Muscle layer of colon (tissue), 2 donors: ENCODE measurements at regions not wholly inside any gene's neighbourhood (a gene's known extent, or its start where the extent isn't known, plus 50 kb on each side); places are given as distances from the start of the nearest gene placed in this dataset.

Source experiments
- H3K27ac ChIP-seq: one replicate; pipeline ENCODE4 v1.7.0; 2013; ENCODE audit warnings: low read depth, mild to moderate bottlenecking, low read length, moderate library complexity
- H3K27me3 ChIP-seq, 2 donors: one replicate each; pipeline ENCODE4 v1.7.0; 2013; ENCODE audit warnings: low read length in 2 of 2, mild to moderate bottlenecking in 2 of 2; ENCODE audit not compliant: insufficient read depth in 2 of 2, control insufficient read depth in 1 of 2
- H3K36me3 ChIP-seq: one replicate; pipeline ENCODE4 v1.7.0; 2013; ENCODE audit warnings: mild to moderate bottlenecking, low read length; ENCODE audit not compliant: insufficient read depth
- H3K4me1 ChIP-seq: one replicate; pipeline ENCODE4 v1.7.0; 2013; ENCODE audit warnings: mild to moderate bottlenecking, low read length; ENCODE audit not compliant: insufficient read depth
- H3K4me3 ChIP-seq, 2 donors: one replicate each; pipeline ENCODE4 v1.7.0; 2013; ENCODE audit warnings: low read length in 2 of 2, low read depth in 1 of 2, mild to moderate bottlenecking in 1 of 2, moderate library complexity in 1 of 2
- H3K9ac ChIP-seq: one replicate; pipeline ENCODE4 v1.7.0; 2013; ENCODE audit warnings: low read length
- H3K9me3 ChIP-seq: one replicate; pipeline ENCODE4 v1.7.0; 2013; ENCODE audit warnings: mild to moderate bottlenecking, low read length
- donor health status: abdominal sarcoma.
- donor health status: Adenocarcinoma of cecum.

GRCh38 chr6:163823577-163823976 is 409.1 kb downstream of the QKI start:
- H3K27ac ChIP-seq = no peak overlapping the region
- no peak overlapping the region for H3K4me3 ChIP-seq
- no peaks in the 10 kb centered on the region for H3K9me3 ChIP-seq
- no peak overlapping the region for H3K9ac ChIP-seq
- no peaks in the 10 kb centered on the region for H3K27me3 ChIP-seq
- H3K36me3 ChIP-seq = no peaks in the 10 kb centered on the region
- H3K4me1 ChIP-seq = no peaks in the 10 kb centered on the region

- H3K4me3 ChIP-seq = no peak overlapping the region
- H3K9me3 ChIP-seq = no peaks in the 10 kb centered on the region
- no peaks in the 10 kb centered on the region for H3K27me3 ChIP-seq
- H3K36me3 ChIP-seq = no peaks in the 10 kb centered on the region
- H3K4me1 ChIP-seq = no peaks in the 10 kb centered on the region
- no peak overlapping the region for H3K27ac ChIP-seq
- H3K9ac ChIP-seq = no peak overlapping the region
Measured at GRCh38 chr6:163820745-163821458, 406.4 kb downstream of the QKI start.

- Histone ChIP-seq H3K27me3 (no peaks in the 10 kb centered on the region), H3K9me3 (no peaks in the 10 kb centered on the region), H3K4me3 (no peak overlapping the region), H3K36me3 (no peaks in the 10 kb centered on the region), H3K9ac (no peak overlapping the region), H3K4me1 (no peaks in the 10 kb centered on the region), H3K27ac (no peak overlapping the region)
Measured at GRCh38 chr6:163820171-163820570, 405.7 kb downstream of the QKI start.

GRCh38 chr6:163818719-163819118 is 404.2 kb downstream of the QKI start:
- no peak overlapping the region for H3K27ac ChIP-seq
- H3K36me3 ChIP-seq = no peaks in the 10 kb centered on the region
- no peak overlapping the region for H3K4me3 ChIP-seq
- no peaks in the 10 kb centered on the region for H3K9me3 ChIP-seq
- H3K4me1 ChIP-seq = no peaks in the 10 kb centered on the region
- no peaks in the 10 kb centered on the region for H3K27me3 ChIP-seq
- H3K9ac ChIP-seq = no peak overlapping the region

- H3K9me3 ChIP-seq = no peaks in the 10 kb centered on the region
- H3K9ac ChIP-seq = no peak overlapping the region
- H3K4me1 ChIP-seq = no peaks in the 10 kb centered on the region
- no peak overlapping the region for H3K4me3 ChIP-seq
- no peaks in the 10 kb centered on the region for H3K36me3 ChIP-seq
- no peak overlapping the region for H3K27ac ChIP-seq
- no peaks in the 10 kb centered on the region for H3K27me3 ChIP-seq
Measured at GRCh38 chr6:163816441-163816840, 401.9 kb downstream of the QKI start.

- Histone ChIP-seq H3K9me3 (no peaks in the 10 kb centered on the region), H3K36me3 (no peaks in the 10 kb centered on the region), H3K4me1 (no peaks in the 10 kb centered on the region), H3K4me3 (no peak overlapping the region), H3K27me3 (no peaks in the 10 kb centered on the region), H3K27ac (no peak overlapping the region), H3K9ac (no peak overlapping the region)
Measured at GRCh38 chr6:163815796-163816195, 401.3 kb downstream of the QKI start.

- Histone ChIP-seq H3K4me1 (no peaks in the 10 kb centered on the region), H3K9me3 (no peaks in the 10 kb centered on the region), H3K36me3 (no peaks in the 10 kb centered on the region), H3K4me3 (no peak overlapping the region), H3K27ac (no peak overlapping the region), H3K9ac (no peak overlapping the region), H3K27me3 (no peaks in the 10 kb centered on the region)
Measured at GRCh38 chr6:163814494-163815364, 400.2 kb downstream of the QKI start.

- no peak overlapping the region for H3K27ac ChIP-seq
- no peaks in the 10 kb centered on the region for H3K27me3 ChIP-seq
- H3K4me1 ChIP-seq = no peaks in the 10 kb centered on the region
- no peaks in the 10 kb centered on the region for H3K36me3 ChIP-seq
- no peaks in the 10 kb centered on the region for H3K9me3 ChIP-seq
- no peak overlapping the region for H3K9ac ChIP-seq
- no peak overlapping the region for H3K4me3 ChIP-seq
Measured at GRCh38 chr6:163813979-163814493, 399.5 kb downstream of the QKI start.

GRCh38 chr6:163811317-163811716 is 396.8 kb downstream of the QKI start:
- Histone ChIP-seq H3K4me1 (no peaks in the 10 kb centered on the region), H3K27me3 (no peaks in the 10 kb centered on the region), H3K36me3 (no peaks in the 10 kb centered on the region), H3K9me3 (no peaks in the 10 kb centered on the region), H3K27ac (no peak overlapping the region), H3K4me3 (no peak overlapping the region), H3K9ac (no peak overlapping the region)

GRCh38 chr6:163809364-163809763 is 394.8 kb downstream of the QKI start:
- no peak overlapping the region for H3K4me3 ChIP-seq
- H3K27ac ChIP-seq = no peak overlapping the region
- no peaks in the 10 kb centered on the region for H3K27me3 ChIP-seq
- no peaks in the 10 kb centered on the region for H3K9me3 ChIP-seq
- H3K36me3 ChIP-seq = no peaks in the 10 kb centered on the region
- H3K4me1 ChIP-seq = no peaks in the 10 kb centered on the region
- H3K9ac ChIP-seq = no peak overlapping the region

GRCh38 chr6:163808871-163809270 is 394.4 kb downstream of the QKI start:
- Histone ChIP-seq H3K36me3 (no peaks in the 10 kb centered on the region), H3K9ac (no peak overlapping the region), H3K4me3 (no peak overlapping the region), H3K27me3 (no peaks in the 10 kb centered on the region), H3K4me1 (no peaks in the 10 kb centered on the region), H3K27ac (no peak overlapping the region), H3K9me3 (no peaks in the 10 kb centered on the region)
